ENCODE measurements at regions not wholly inside any gene's neighbourhood (a gene's known extent, or its start where the extent isn't known, plus 50 kb on each side); places are given as distances from the start of the nearest gene placed in this dataset.

- H3K9me3 ChIP-seq (ENCODE audit: control insufficient read depth, low read length), result no peaks in the 10 kb centered on the region
- Mint-ChIP-seq H3K4me3 (no peak overlapping the region), H3K27ac (peak overlapping the region; percentile 88), H3K9me3 (no peaks in the 10 kb centered on the region), H3K4me1 (peaks cover 48% of the 10 kb centered on the region), H3K36me3 (ENCODE audit: low read depth) (no peaks in the 10 kb centered on the region), H3K27me3 (ENCODE audit: insufficient read depth) (no peaks in the 10 kb centered on the region)
- no peak for DNase-seq
- no peaks in the 10 kb centered on the region for H3K36me3 ChIP-seq (ENCODE audit: control insufficient read depth, insufficient read depth, low read length)
- H3K4me3 ChIP-seq (ENCODE audit: low read length), result no peak overlapping the region
- no peak for TF ChIP-seq CTCF (conservative IDR thresholded peaks at IDR 0.05)
- H3K27me3 ChIP-seq (ENCODE audit: control insufficient read depth, insufficient read depth, low read length, poor library complexity, severe bottlenecking), result no peaks in the 10 kb centered on the region
- peaks cover 22% of the 10 kb centered on the region for H3K4me1 ChIP-seq (ENCODE audit: control insufficient read depth, insufficient read depth, low read length)
- no peak overlapping the region for H3K9ac ChIP-seq (ENCODE audit: extremely low read depth, low read length, poor library complexity, severe bottlenecking)
- WGBS, 2 experiments (ENCODE audit: insufficient coverage in 1 of 2, insufficient read length in 1 of 2), result 81 to 83% methylated on average over 6 to 8 of the region's 8 CpGs
- H3K27ac ChIP-seq (ENCODE audit: low read depth, low read length), result no peak overlapping the region
Measured at GRCh38 chr18:22069916-22070315, 99.5 kb upstream of the GATA6 start.

GRCh38 chr18:22073411-22073810, 96.0 kb upstream of the GATA6 start:
- no peak for TF ChIP-seq CTCF (conservative IDR thresholded peaks at IDR 0.05)
- H3K36me3 Mint-ChIP-seq (ENCODE audit: low read depth), result no peaks in the 10 kb centered on the region
- Histone ChIP-seq H3K4me1 (ENCODE audit: control insufficient read depth, insufficient read depth, low read length) (peaks cover 15% of the 10 kb centered on the region), H3K27me3 (ENCODE audit: control insufficient read depth, insufficient read depth, low read length, poor library complexity, severe bottlenecking) (no peaks in the 10 kb centered on the region), H3K4me3 (ENCODE audit: low read length) (no peak overlapping the region), H3K9ac (ENCODE audit: extremely low read depth, low read length, poor library complexity, severe bottlenecking) (no peak overlapping the region), H3K9me3 (ENCODE audit: control insufficient read depth, low read length) (no peaks in the 10 kb centered on the region), H3K36me3 (ENCODE audit: control insufficient read depth, insufficient read depth, low read length) (no peaks in the 10 kb centered on the region), H3K27ac (ENCODE audit: low read depth, low read length) (no peak overlapping the region)
- DNase-seq, result no peak
- no peaks in the 10 kb centered on the region for H3K27me3 Mint-ChIP-seq (ENCODE audit: insufficient read depth)
- WGBS, 2 experiments (ENCODE audit: insufficient coverage in 1 of 2, insufficient read length in 1 of 2), result 60 to 96% methylated on average over 1 to 5 of the region's 5 CpGs
- H3K4me3 Mint-ChIP-seq, result no peak overlapping the region
- no peak overlapping the region for H3K27ac Mint-ChIP-seq
- H3K9me3 Mint-ChIP-seq, result no peaks in the 10 kb centered on the region
- peaks cover 30% of the 10 kb centered on the region for H3K4me1 Mint-ChIP-seq

- Mint-ChIP-seq H3K27me3 (ENCODE audit: insufficient read depth) (no peaks in the 10 kb centered on the region), H3K4me1 (peaks cover 28% of the 10 kb centered on the region), H3K9me3 (no peaks in the 10 kb centered on the region), H3K4me3 (no peak overlapping the region), H3K27ac (no peak overlapping the region), H3K36me3 (ENCODE audit: low read depth) (no peaks in the 10 kb centered on the region)
- H3K36me3 ChIP-seq (ENCODE audit: control insufficient read depth, insufficient read depth, low read length), result no peaks in the 10 kb centered on the region
- no peak overlapping the region for H3K27ac ChIP-seq (ENCODE audit: low read depth, low read length)
- no peak for TF ChIP-seq CTCF (conservative IDR thresholded peaks at IDR 0.05)
- H3K9me3 ChIP-seq (ENCODE audit: control insufficient read depth, low read length), result no peaks in the 10 kb centered on the region
- H3K4me3 ChIP-seq (ENCODE audit: low read length), result no peak overlapping the region
- H3K4me1 ChIP-seq (ENCODE audit: control insufficient read depth, insufficient read depth, low read length), result peaks cover 10% of the 10 kb centered on the region
- no peak overlapping the region for H3K9ac ChIP-seq (ENCODE audit: extremely low read depth, low read length, poor library complexity, severe bottlenecking)
- H3K27me3 ChIP-seq (ENCODE audit: control insufficient read depth, insufficient read depth, low read length, poor library complexity, severe bottlenecking), result no peaks in the 10 kb centered on the region
- DNase-seq, result no peak
- WGBS, 2 experiments (ENCODE audit: insufficient coverage in 1 of 2, insufficient read length in 1 of 2), result 89% methylated on average over 6 of the region's 6 CpGs
Measured at GRCh38 chr18:22074282-22075070, 94.9 kb upstream of the GATA6 start.

Measured in endodermal cell (in vitro differentiated cells).